ENCODE measurements at regions not wholly inside any gene's neighbourhood (a gene's known extent, or its start where the extent isn't known, plus 50 kb on each side); places are given as distances from the start of the nearest gene placed in this dataset.
"Not testable (repeated sequence)": the region's sequence is repeated elsewhere in the genome, so short reads cannot be mapped to it uniquely, and the experiment has no call there.

DNA sequence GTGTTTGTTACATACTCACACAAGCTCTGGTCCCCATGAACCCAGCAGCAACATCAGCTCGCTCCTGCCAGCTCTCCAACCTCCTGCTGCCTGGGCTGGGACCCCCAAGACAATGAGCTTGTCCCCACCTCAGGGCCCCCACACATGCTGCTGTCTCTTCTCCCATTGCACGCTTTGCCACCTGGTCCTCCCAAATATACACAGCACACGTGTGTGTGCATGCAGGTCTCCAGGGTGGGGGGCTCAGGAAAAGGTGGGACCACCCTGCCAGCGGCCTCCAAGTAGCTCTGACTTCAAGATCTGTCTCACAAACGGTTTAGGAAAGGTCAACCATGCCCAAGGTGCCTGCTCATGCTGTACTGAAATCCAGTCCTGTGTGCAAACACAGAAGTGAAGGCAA lies 68.1 kb upstream of the CCND1 start:
- DNase-seq: no peak

DNA sequence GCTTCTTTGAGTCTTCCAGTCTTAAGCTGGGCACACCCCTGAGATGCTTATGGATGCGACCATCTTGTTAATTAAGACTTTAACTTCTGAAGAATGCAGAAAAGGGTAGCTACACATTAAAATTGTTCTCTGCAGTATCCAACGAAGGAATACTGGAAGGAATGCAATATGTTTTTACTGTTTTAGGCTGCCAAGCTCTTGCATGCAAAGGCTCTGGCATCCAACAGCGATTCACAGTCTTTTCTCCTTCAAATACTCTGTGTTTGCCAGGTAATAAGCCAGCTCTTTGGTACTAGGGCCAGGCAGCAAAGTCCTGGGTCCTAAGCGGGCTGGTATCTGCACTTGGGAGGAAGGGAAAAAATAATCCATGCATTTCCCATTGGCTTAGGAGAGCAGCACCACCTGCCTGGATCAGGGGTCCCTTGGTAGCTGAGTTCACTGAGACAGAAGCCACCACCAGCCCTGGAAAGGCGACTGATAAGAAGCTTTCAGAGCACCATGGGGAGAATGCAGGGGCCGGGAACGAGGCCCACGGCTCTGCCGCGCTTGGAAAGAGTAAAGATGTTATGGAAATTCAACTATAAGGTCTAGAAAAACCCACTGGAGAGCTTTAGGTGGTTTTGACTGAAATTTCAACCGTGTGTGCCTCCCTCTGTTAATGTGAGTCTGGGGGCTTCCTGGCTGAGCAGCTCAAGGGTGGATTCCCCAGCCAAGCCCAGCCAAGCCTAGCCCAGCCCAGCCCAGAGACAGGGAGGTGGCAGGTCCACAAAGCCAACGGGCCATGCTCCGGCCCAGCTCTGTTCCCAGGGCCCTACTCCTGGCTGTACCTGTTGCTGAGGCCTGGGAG lies 67.0 kb upstream of the CCND1 start:
- DNase-seq: no peak

DNA sequence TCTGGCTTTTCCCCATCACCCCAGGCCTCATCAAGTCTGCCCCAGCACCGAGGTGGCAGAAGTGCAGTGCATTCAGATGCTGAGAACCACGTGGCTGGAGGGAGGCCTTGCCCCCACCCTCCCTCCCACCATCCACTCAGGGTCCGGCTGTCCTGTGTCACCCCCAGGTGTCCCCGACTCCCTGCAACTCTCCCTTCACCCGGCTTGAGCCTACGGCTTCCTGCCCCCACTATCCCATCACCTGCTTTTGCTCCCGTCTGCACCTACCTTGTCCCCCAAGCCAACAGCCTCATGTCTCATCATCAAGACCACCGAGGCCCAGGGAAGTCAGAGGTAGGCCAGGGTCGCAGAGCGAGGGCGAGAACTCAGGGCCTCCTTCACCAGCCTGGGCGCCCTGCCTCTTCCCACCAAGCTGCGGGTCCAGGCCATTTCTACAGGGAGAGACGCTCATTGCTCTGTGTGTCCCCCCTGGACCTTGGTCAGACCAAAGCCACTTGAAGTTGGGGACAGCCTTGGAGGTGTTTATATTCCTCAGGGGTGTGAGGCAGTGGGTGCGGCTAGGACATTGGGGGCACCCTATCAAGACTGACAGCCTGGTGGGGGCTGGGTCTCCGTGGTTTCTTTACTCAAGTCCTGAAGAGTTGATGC lies 66.2 kb upstream of the CCND1 start:
- no peak for DNase-seq

DNA sequence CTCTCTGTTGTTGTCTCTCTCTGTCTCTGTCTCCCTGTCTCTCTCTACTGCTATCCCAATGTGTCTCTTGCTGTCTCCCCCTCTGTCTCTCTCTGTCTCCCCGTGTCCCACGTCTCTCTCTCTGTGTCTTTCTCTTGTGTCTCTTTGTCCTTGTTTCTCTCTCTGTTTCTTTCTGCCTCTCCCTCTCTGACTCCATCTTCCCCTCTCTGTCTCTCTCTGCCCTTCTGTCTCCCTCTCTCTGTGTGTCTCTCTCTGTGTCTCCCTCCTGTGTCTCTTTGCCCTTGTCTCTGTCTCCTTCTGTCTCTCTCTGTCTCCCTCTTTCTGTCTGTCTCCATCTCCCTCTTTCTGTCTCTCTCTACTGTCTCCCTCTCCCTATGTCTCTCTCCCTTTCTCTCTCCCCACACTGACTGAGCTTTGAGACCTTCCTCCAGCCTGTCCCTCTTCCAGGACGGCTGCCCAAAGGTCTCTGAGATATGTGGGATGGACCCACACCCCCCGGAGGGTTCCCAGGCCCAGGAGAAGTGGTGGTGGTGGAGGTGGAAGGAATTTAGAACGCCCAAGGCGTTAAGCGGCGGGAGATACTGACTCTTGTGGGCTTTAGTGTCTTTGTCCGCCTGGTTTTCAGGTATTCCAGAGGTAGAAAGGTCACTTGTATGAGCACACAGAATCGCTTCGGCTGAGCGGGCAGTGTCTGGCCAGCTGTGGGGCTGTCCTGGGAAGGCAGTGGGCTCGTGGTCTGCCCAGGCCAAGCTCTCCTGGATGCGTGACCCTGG lies 65.5 kb upstream of the CCND1 start:
- no peak for DNase-seq

DNA sequence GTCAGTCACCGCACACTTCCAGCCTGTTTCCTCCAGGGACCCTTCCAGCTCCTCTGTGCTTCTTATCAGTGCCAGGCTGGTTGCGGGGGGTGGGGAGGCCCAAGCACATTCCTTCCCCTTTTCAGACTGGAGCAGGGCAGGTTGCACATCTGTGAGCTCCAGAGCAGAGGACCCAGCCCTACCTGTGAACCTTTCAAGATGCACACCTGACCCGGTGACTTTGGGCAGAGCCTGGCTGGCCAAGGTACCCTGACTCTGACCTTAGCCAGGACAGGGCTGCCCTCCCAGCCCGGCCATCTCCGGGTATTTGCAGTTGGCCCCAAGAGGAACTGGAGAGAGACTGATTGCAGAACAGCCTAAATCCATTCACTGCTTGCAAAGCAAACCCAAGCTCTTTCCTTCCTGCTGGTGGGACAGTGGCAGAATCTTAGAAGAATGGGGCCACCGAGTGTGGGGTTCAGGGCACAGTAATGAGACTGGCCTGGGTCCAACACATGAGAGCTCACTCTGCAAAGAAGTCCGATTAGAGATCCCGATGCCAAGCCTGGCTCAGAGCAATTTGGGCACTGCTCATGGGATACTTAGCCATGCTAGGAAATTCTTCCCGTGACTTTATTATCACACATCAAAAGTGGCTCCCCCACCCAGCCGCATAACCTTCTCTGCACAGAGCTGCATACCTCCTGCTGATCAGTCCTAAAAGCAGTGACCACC lies 64.7 kb upstream of the CCND1 start:
- no peak for DNase-seq

DNA sequence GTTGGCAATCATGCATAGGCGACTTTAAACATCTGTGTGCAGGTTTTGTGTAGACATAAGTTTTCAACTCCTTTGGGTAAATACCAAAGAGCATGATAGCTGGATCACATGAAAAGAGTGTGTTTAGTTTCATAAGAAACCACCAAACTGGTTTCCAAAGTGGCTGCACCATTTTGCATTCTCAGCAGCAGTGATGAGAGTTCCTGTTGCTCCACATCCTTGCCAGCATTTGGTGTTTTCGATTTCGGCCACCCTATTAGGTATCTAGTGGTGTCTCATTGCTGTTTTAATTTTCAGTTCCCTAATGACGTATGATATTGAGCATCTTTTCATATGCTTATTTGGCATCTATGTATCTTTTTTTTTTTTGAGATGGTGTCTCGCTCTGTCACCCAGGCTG lies 62.8 kb upstream of the CCND1 start:
- no peak for DNase-seq

DNA sequence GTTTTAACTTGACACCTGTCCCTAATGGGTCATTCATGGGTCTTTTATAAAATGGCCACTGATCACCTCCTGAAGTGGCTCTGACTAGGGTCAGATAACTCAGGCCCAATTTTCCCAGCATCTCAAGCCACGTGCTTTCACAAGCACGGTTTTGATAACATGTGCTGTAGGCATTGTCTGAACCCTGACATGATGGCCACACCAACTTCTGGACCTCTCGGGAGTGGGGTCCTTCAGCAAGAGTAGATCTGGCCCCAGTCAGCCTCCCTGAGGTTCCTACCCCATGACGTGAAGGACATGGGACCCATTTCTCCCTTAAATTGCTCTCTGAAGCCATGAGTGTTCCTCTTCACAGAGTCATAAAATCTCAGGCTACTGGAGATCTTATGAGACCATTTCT lies 60.4 kb upstream of the CCND1 start:
- DNase-seq: no peak

DNA sequence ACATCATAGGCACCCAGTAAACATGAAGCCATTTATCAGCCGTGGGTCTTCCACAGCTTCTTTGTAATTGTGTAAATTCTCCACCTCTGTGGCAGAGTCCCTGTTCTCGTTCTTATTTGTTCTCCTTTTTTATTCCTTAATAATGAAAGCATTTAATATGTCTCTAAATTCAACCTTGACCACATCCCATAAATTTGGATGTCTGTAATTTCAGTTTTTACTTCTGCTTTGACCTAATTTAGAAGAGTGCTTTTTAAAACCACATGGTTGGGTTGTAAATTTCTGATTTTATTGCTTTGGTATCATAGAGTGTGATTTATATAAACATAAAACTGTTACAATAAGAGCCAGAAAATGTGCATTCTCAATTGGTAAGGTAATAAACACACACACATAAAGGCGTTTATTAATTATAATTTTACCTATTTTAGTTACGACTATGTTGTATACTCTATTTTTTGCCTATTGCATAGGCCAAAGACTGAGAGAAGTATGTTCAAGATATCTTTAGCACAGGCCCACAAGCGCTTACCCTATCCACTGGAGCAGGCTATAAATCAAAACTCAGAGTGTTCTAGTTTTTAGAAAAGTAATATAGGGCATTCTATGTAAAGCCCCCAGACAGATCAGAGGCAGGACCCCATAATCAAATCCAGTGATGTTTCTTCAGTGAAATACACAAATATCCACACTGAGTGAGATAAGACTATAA lies 58.0 kb upstream of the CCND1 start:
- DNase-seq: no peak

DNA sequence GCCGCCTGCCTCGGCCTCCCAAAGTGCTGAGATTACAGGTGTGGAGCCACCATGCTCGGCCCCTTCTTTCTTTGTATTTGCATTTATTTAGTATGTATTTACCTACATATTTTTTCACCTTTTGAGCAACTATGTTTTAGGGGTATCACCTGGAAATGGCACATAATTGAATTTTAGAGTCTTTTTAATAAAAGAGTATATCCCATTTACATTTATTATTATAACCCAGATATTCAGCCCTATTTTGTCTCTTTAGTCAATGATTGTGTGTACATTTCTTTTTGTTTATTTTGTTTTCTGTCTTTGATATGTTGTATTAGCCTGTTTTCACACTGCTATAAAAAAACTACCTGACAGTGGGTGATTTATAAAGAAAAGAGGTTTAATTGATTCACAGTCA lies 56.8 kb upstream of the CCND1 start:
- DNase-seq: no peak

DNA sequence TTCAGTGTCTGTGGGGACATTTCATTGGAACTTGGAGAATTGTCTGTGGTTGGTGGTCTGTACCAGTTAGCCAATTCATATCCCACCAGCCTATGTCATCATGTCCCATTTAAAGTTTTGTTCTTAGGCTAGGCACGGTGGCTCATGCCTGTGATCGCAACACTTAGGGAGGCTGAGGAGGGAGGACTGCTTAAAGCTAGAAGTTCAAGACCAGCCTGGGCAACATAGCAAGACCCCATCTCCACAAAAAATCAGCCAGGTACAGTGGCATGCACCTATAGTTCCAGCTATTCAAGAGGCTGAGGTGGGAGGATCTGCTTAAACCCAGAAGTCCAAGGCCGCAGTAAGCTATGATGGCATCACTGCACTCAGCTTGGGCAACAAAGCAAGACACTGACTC lies 55.6 kb upstream of the CCND1 start:
- DNase-seq: no peak

DNA sequence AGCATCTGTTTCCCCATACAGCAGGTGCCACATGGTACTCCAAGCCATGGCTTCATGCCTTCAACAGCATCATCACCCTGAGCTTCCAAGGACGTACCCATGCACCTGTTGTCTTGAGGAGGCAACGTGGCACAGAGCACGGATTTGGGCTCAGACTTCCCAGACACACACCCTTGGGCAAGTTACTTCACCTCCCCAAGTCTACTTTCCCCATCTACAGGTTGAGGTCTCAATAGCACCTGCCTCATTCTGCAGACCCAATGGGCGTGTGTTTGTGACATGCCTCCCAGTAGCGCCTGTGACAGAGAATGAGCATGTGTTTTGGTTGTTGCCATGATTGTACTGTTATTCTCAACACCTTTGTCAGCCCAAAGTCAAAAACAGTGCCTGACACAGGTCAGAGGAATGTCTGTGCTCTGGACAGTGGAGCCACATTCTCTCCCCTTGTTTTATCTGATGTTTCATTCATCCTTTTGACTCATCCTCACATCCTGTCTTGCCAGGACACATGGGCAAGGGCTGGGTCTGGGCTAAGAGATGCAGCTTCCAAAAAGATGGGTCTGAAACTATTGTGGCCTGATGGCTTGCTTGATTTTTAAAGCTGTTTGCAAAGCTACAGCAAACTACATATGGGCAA lies 53.4 kb upstream of the CCND1 start:
- DNase-seq: no peak

DNA sequence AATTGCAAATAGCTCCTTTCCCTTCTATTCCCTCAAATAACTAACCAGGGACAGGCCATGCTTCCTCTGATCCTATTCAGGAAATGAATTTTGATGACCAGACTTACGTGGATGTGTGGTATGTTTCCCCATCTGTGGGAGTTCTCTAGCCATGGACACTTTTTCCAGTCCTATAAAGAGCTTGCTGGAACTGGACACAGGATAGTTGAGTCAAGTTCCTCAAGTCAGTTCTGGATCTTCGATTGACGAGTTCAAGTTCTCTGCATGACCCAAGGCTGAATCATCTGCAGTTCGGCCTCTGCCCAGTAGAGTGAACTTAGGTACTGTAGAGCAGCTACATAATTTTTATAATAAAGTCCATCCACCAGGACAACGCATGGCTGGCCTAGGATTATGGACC lies 52.7 kb upstream of the CCND1 start:
- DNase-seq: no peak

DNA sequence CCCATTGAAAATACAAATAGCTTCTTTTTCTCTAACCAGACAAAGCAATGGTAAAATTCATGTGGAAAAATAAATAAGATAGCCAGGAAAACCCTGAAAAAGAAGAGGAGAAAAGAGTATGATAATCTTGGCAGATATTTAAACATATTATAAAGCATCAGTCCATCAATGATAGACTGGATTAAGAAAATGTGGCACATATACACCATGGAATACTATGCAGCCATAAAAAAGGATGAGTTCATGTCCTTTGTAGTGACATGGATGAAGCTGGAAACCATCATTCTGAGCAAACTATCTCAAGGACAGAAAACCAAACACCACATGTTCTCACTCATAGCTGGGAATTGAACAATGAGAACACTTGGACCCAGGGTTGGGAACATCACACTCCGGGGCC lies 50.9 kb upstream of the CCND1 start:
- DNase-seq: not testable (repeated sequence)

Data from stimulated activated naive CD4-positive, alpha-beta T cell treated with Interleukin-2 at 50 U/mL for 16 hours (primary cell).